Astrocyte (in vitro differentiated cells and primary cell): ENCODE measurements at regions not wholly inside any gene's neighbourhood (a gene's known extent, or its start where the extent isn't known, plus 50 kb on each side); places are given as distances from the start of the nearest gene placed in this dataset.

ENCODE experiments used
- DNase-seq: peaks from one replicate; pipeline ENCODE4 v3.0.0-alpha.2; 2010; ENCODE audit warnings: low read depth
- FAIRE-seq: peaks from 2 replicates; lab custom pipeline; 2011; peaks lifted over from hg19 to GRCh38; lab: Jason Lieb, UNC
- H2AFZ ChIP-seq: 2 replicates; pipeline ENCODE4 v1.6.0; 2012; ENCODE audit warnings: low read depth, low read length, inconsistent platforms
- H3K27ac ChIP-seq: 2 replicates; pipeline ENCODE4 v1.5.1; 2011; ENCODE audit warnings: low read depth, low read length, inconsistent platforms
- H3K27me3 ChIP-seq: 2 replicates; pipeline ENCODE4 v1.6.0; 2011; ENCODE audit warnings: low read length, inconsistent platforms; ENCODE audit not compliant: insufficient read depth
- H3K36me3 ChIP-seq: 2 replicates; pipeline ENCODE4 v1.5.1; 2011; ENCODE audit warnings: low read length, inconsistent platforms; ENCODE audit not compliant: insufficient read depth
- H3K4me1 ChIP-seq: 2 replicates; pipeline ENCODE4 v1.5.1; 2011; ENCODE audit warnings: low read length, inconsistent platforms; ENCODE audit not compliant: insufficient read depth
- H3K4me2 ChIP-seq: 2 replicates; pipeline ENCODE4 v1.6.0; 2012; ENCODE audit warnings: low read length, inconsistent platforms
- H3K4me3 ChIP-seq: 2 replicates; pipeline ENCODE4 v1.5.1; 2011; ENCODE audit warnings: low read depth, mild to moderate bottlenecking, low read length, inconsistent platforms; ENCODE audit not compliant: insufficient read depth
- H3K79me2 ChIP-seq: 2 replicates; pipeline ENCODE4 v1.6.0; 2012; ENCODE audit warnings: mild to moderate bottlenecking, low read length, inconsistent platforms; ENCODE audit not compliant: insufficient read depth
- H3K9ac ChIP-seq: 2 replicates; pipeline ENCODE4 v1.6.0; 2012; ENCODE audit warnings: mild to moderate bottlenecking, low read length, inconsistent platforms
- H3K9me3 ChIP-seq: 2 replicates; pipeline ENCODE4 v1.5.1; 2012; ENCODE audit warnings: low read depth, mild to moderate bottlenecking, low read length, inconsistent platforms; ENCODE audit not compliant: insufficient read depth
- H4K20me1 ChIP-seq: 2 replicates; pipeline ENCODE4 v1.6.0; 2012; ENCODE audit warnings: low read length, inconsistent platforms; ENCODE audit not compliant: insufficient read depth
- H3K27ac Mint-ChIP-seq: one replicate; pipeline ENCODE4 v1.8.0; 2021; ENCODE audit warnings: mild to moderate bottlenecking, mixed read lengths; ENCODE audit not compliant: unreplicated experiment
- H3K27me3 Mint-ChIP-seq: one replicate; pipeline ENCODE4 v1.8.0; 2021; ENCODE audit warnings: low read depth, mixed read lengths; ENCODE audit not compliant: unreplicated experiment
- H3K36me3 Mint-ChIP-seq: one replicate; pipeline ENCODE4 v1.8.0; 2021; ENCODE audit warnings: low read depth, mixed read lengths; ENCODE audit not compliant: unreplicated experiment
- H3K4me1 Mint-ChIP-seq: one replicate; pipeline ENCODE4 v1.8.0; 2021; ENCODE audit warnings: low read depth, mixed read lengths; ENCODE audit not compliant: unreplicated experiment
- H3K4me3 Mint-ChIP-seq: one replicate; pipeline ENCODE4 v1.8.0; 2021; ENCODE audit warnings: mild to moderate bottlenecking, moderate library complexity, mixed read lengths; ENCODE audit not compliant: unreplicated experiment
- H3K9me3 Mint-ChIP-seq: one replicate; pipeline ENCODE4 v1.8.0; 2021; ENCODE audit warnings: mild to moderate bottlenecking, mixed read lengths; ENCODE audit not compliant: unreplicated experiment
- EZH2 ChIP-seq: IDR thresholded peaks from 2 replicates; pipeline ENCODE4 v1.6.1; 2012; ENCODE audit warnings: mild to moderate bottlenecking, low read length, inconsistent platforms; ENCODE audit not compliant: insufficient read depth
- TF ChIP-seq, protein P1 (sequence below): IDR thresholded peaks from 2 replicates; pipeline ENCODE4 v1.5.1; 2011; ENCODE audit warnings: low read depth, mild to moderate bottlenecking, inconsistent platforms, low read length, moderate library complexity; ENCODE audit not compliant: insufficient read depth

DNA sequence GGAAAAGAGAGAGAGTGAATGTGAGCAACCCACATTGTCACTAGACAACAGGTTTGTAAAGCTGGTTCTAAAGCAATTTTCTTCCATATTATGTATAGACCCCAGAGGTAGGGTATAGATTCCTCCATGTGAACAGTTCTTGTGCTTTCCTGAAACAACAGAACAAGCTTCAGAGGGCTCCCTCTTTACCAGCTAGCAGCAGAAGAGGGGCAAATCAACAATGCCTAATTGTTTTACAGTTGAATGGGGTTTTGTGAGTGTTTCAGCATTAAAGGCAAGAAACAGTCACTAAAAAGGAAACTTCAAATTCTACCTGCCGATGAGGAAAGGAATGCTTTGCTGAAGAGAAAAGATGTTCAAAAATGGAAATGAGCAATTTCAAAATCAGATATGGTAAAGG lies 341.2 kb upstream of the KITLG start:
- H4K20me1 ChIP-seq: no peaks in the 10 kb centered on the region
- TF ChIP-seq, protein P1, sequence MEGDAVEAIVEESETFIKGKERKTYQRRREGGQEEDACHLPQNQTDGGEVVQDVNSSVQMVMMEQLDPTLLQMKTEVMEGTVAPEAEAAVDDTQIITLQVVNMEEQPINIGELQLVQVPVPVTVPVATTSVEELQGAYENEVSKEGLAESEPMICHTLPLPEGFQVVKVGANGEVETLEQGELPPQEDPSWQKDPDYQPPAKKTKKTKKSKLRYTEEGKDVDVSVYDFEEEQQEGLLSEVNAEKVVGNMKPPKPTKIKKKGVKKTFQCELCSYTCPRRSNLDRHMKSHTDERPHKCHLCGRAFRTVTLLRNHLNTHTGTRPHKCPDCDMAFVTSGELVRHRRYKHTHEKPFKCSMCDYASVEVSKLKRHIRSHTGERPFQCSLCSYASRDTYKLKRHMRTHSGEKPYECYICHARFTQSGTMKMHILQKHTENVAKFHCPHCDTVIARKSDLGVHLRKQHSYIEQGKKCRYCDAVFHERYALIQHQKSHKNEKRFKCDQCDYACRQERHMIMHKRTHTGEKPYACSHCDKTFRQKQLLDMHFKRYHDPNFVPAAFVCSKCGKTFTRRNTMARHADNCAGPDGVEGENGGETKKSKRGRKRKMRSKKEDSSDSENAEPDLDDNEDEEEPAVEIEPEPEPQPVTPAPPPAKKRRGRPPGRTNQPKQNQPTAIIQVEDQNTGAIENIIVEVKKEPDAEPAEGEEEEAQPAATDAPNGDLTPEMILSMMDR: no peak
- no peak for TF ChIP-seq EZH2
- no peak for DNase-seq
- H3K4me1 Mint-ChIP-seq: peaks cover 7% of the 10 kb centered on the region
- H3K27ac ChIP-seq: no peak overlapping the region
- H3K36me3 ChIP-seq: no peaks in the 10 kb centered on the region
- no peak overlapping the region for H3K9ac ChIP-seq
- H3K27me3 Mint-ChIP-seq: no peaks in the 10 kb centered on the region
- no peak for FAIRE-seq
- no peak overlapping the region for H3K4me3 ChIP-seq
- H3K4me2 ChIP-seq: no peak overlapping the region
- H3K4me3 Mint-ChIP-seq: no peak overlapping the region
- H3K9me3 Mint-ChIP-seq: no peaks in the 10 kb centered on the region
- H3K4me1 ChIP-seq: peaks cover 15% of the 10 kb centered on the region
- H3K36me3 Mint-ChIP-seq: no peaks in the 10 kb centered on the region
- no peaks in the 10 kb centered on the region for H3K27me3 ChIP-seq
- no peak overlapping the region for H2AFZ ChIP-seq
- no peaks in the 10 kb centered on the region for H3K79me2 ChIP-seq
- H3K9me3 ChIP-seq: no peaks in the 10 kb centered on the region
- H3K27ac Mint-ChIP-seq: no peak overlapping the region

DNA sequence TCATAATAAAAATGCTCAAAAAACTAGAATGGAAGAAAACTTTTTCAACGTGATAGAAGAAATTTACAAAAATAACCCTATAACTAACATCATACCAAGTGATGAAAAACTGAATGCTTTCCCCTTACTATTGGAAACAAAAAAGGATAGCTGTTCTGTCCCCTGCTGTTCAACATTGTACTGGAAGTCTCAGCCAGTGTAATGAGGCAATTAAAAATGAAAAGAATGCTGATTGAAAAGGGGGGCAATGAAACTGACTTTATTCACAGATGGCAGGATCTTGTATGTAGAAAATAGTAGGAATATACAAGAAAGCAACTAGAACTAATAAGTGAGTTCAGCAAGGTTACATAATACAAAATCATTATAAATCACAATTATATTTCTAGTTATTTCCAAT lies 337.9 kb upstream of the KITLG start:
- H3K9ac ChIP-seq: no peak overlapping the region
- no peak overlapping the region for H3K27ac Mint-ChIP-seq
- DNase-seq: no peak
- no peaks in the 10 kb centered on the region for H3K9me3 ChIP-seq
- H4K20me1 ChIP-seq: no peaks in the 10 kb centered on the region
- no peak overlapping the region for H3K4me3 ChIP-seq
- H3K4me1 ChIP-seq: peaks cover 2% of the 10 kb centered on the region
- no peaks in the 10 kb centered on the region for H3K36me3 Mint-ChIP-seq
- H3K27me3 ChIP-seq: no peaks in the 10 kb centered on the region
- peaks cover 8% of the 10 kb centered on the region for H3K9me3 Mint-ChIP-seq
- H3K4me3 Mint-ChIP-seq: no peak overlapping the region
- H3K4me1 Mint-ChIP-seq: no peaks in the 10 kb centered on the region
- no peak for TF ChIP-seq EZH2
- TF ChIP-seq, protein P1: no peak
- H3K27me3 Mint-ChIP-seq: no peaks in the 10 kb centered on the region
- no peaks in the 10 kb centered on the region for H3K36me3 ChIP-seq
- FAIRE-seq: no peak
- H3K27ac ChIP-seq: no peak overlapping the region
- H2AFZ ChIP-seq: no peak overlapping the region
- no peak overlapping the region for H3K4me2 ChIP-seq
- no peaks in the 10 kb centered on the region for H3K79me2 ChIP-seq

DNA sequence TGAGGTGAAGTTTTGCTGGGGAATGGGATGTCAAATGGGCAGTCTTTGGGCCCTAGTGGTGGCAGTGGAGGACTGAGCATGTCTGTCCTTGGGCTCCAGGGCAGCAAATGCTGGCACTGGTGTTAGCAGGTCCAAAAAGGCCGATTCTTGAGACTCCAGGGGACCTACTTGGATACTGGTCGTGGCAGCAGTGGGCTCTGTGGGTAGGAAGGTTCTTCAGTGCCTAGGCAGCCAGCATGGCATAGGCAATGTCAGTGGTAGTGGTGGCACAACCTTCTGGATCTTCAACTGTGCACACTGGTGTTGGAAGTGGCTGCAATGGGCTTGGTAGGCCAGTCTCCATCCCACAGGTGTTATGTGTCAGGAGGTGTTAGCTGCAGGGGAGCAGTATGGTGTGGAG lies 334.7 kb upstream of the KITLG start:
- Mint-ChIP-seq H3K4me1 (no peaks in the 10 kb centered on the region), H3K9me3 (peaks cover 12% of the 10 kb centered on the region), H3K27ac (no peak overlapping the region), H3K36me3 (no peaks in the 10 kb centered on the region), H3K27me3 (no peaks in the 10 kb centered on the region), H3K4me3 (no peak overlapping the region)
- no peak for FAIRE-seq
- no peak overlapping the region for H2AFZ ChIP-seq
- TF ChIP-seq, protein P1: no peak
- no peak for TF ChIP-seq EZH2
- no peaks in the 10 kb centered on the region for H3K79me2 ChIP-seq
- H3K4me3 ChIP-seq: no peak overlapping the region
- no peak overlapping the region for H3K4me2 ChIP-seq
- no peaks in the 10 kb centered on the region for H3K9me3 ChIP-seq
- no peaks in the 10 kb centered on the region for H3K27me3 ChIP-seq
- no peak for DNase-seq
- H4K20me1 ChIP-seq: no peaks in the 10 kb centered on the region
- H3K4me1 ChIP-seq: no peaks in the 10 kb centered on the region
- no peak overlapping the region for H3K27ac ChIP-seq
- H3K9ac ChIP-seq: no peak overlapping the region
- no peaks in the 10 kb centered on the region for H3K36me3 ChIP-seq
